Upper lobe of right lung (tissue), 1 donor: ENCODE measurements at regions not wholly inside any gene's neighbourhood (a gene's known extent, or its start where the extent isn't known, plus 50 kb on each side); places are given as distances from the start of the nearest gene placed in this dataset.

Source experiments
- ATAC-seq: fragments of 200-7000 bp; cut with Tn5 transposase; one replicate; pipeline ENCODE4 v1.9.1; 2020; ENCODE audit warnings: mild to moderate bottlenecking, moderate library complexity
- DNase-seq: peaks from one replicate; pipeline ENCODE4 v3.0.0-alpha.2; 2020
- H3K27ac ChIP-seq: fragments of 200-600 bp; one replicate; pipeline ENCODE4 v1.8.0; 2022
- H3K27me3 ChIP-seq: fragments of 200-600 bp; one replicate; pipeline ENCODE4 v1.8.0; 2022; ENCODE audit warnings: mild to moderate bottlenecking
- H3K36me3 ChIP-seq: fragments of 200-600 bp; one replicate; pipeline ENCODE4 v1.8.0; 2022
- H3K4me1 ChIP-seq: fragments of 200-600 bp; one replicate; pipeline ENCODE4 v1.8.0; 2022
- H3K4me3 ChIP-seq: fragments of 200-600 bp; one replicate; pipeline ENCODE4 v1.8.0; 2022; ENCODE audit warnings: mild to moderate bottlenecking
- H3K9me3 ChIP-seq: fragments of 200-600 bp; one replicate; pipeline ENCODE4 v1.8.0; 2022
- CTCF ChIP-seq: fragments of 200-600 bp; IDR thresholded peaks from one replicate; pipeline ENCODE4 v1.8.0; 2022; ENCODE audit warnings: antibody characterized with exemption
- intact Hi-C: fragments of 100-400 bp; cut with DNase I; formaldehyde crosslinking; loops from one replicate; pipeline ENCODE4 v1.11.0; 2022
- donor health status: DM: no; HTN: yes; CAD: no; lungs with severe emphysema.

- Histone ChIP-seq H3K27me3 (no peaks in the 10 kb centered on the region), H3K9me3 (no peaks in the 10 kb centered on the region), H3K36me3 (no peaks in the 10 kb centered on the region), H3K4me3 (no peak overlapping the region), H3K4me1 (no peaks in the 10 kb centered on the region), H3K27ac (no peak overlapping the region)
- intact Hi-C loops, result no loop called here
- no peak for ATAC-seq
- TF ChIP-seq CTCF, result no peak
- no peak for DNase-seq
Measured at GRCh38 chr3:59482684-59483083, 432.9 kb upstream of the CFAP20DC start.

GRCh38 chr3:59481776-59482400, 432.1 kb upstream of the CFAP20DC start:
- intact Hi-C loops, result no loop called here
- H3K36me3 ChIP-seq, result no peaks in the 10 kb centered on the region
- H3K27me3 ChIP-seq, result no peaks in the 10 kb centered on the region
- H3K4me3 ChIP-seq, result no peak overlapping the region
- no peak for TF ChIP-seq CTCF
- no peaks in the 10 kb centered on the region for H3K9me3 ChIP-seq
- H3K27ac ChIP-seq, result no peak overlapping the region
- H3K4me1 ChIP-seq, result no peaks in the 10 kb centered on the region
- no peak for DNase-seq
- no peak for ATAC-seq

GRCh38 chr3:59480486-59480995, 430.7 kb upstream of the CFAP20DC start:
- Histone ChIP-seq H3K4me1 (no peaks in the 10 kb centered on the region), H3K36me3 (no peaks in the 10 kb centered on the region), H3K9me3 (no peaks in the 10 kb centered on the region), H3K27me3 (no peaks in the 10 kb centered on the region), H3K4me3 (no peak overlapping the region), H3K27ac (no peak overlapping the region)
- TF ChIP-seq CTCF, result no peak
- intact Hi-C loops, result no loop called here
- ATAC-seq, result peak; percentile 50
- DNase-seq, result no peak

GRCh38 chr3:59473636-59474035, 423.8 kb upstream of the CFAP20DC start:
- no peak overlapping the region for H3K4me3 ChIP-seq
- H3K9me3 ChIP-seq, result no peaks in the 10 kb centered on the region
- intact Hi-C loops, result no loop called here
- no peak for TF ChIP-seq CTCF
- DNase-seq (no peak), ATAC-seq (no peak)
- H3K4me1 ChIP-seq, result no peaks in the 10 kb centered on the region
- no peaks in the 10 kb centered on the region for H3K36me3 ChIP-seq
- no peak overlapping the region for H3K27ac ChIP-seq
- no peaks in the 10 kb centered on the region for H3K27me3 ChIP-seq

GRCh38 chr3:59472541-59472940, 422.7 kb upstream of the CFAP20DC start:
- no peaks in the 10 kb centered on the region for H3K36me3 ChIP-seq
- no peak overlapping the region for H3K4me3 ChIP-seq
- no peaks in the 10 kb centered on the region for H3K4me1 ChIP-seq
- no peak for TF ChIP-seq CTCF
- H3K27me3 ChIP-seq, result no peaks in the 10 kb centered on the region
- H3K9me3 ChIP-seq, result no peaks in the 10 kb centered on the region
- H3K27ac ChIP-seq, result no peak overlapping the region
- DNase-seq (no peak), ATAC-seq (no peak)
- intact Hi-C loops, result no loop called here
